HG03139 (cell line): ENCODE measurements at regions not wholly inside any gene's neighbourhood (a gene's known extent, or its start where the extent isn't known, plus 50 kb on each side); places are given as distances from the start of the nearest gene placed in this dataset.

Source experiments
- ATAC-seq: cut with Tn5 transposase; IDR thresholded peaks from one replicate; pipeline ENCODE4 v1.9.1; 2021; ENCODE audit not compliant: unreplicated experiment

GRCh38 chr3:127133971-127134370 lies 59.0 kb upstream of the PRR23E start:
- ATAC-seq = no peak

GRCh38 chr3:127134466-127134865 lies 58.5 kb upstream of the PRR23E start:
- no peak for ATAC-seq

- ATAC-seq = no peak
Measured at GRCh38 chr3:127134887-127135240, 58.1 kb upstream of the PRR23E start.

GRCh38 chr3:127135241-127136023 lies 57.5 kb upstream of the PRR23E start:
- ATAC-seq = no peak

- ATAC-seq = no peak
Measured at GRCh38 chr3:127136024-127136600, 56.8 kb upstream of the PRR23E start.

- no peak for ATAC-seq
Measured at GRCh38 chr3:127136706-127137105, 56.2 kb upstream of the PRR23E start.

GRCh38 chr3:127137113-127137512 lies 55.8 kb upstream of the PRR23E start:
- no peak for ATAC-seq

- no peak for ATAC-seq
Measured at GRCh38 chr3:127137757-127138536, 55.0 kb upstream of the PRR23E start.

GRCh38 chr3:127139601-127140500 lies 53.1 kb upstream of the PRR23E start:
- ATAC-seq = no peak

GRCh38 chr3:127140501-127141460 lies 52.1 kb upstream of the PRR23E start:
- ATAC-seq = no peak

- ATAC-seq = no peak
Measured at GRCh38 chr3:127141921-127142730, 50.8 kb upstream of the PRR23E start.
